ENCODE measurements at regions not wholly inside any gene's neighbourhood (a gene's known extent, or its start where the extent isn't known, plus 50 kb on each side); places are given as distances from the start of the nearest gene placed in this dataset.

DNA sequence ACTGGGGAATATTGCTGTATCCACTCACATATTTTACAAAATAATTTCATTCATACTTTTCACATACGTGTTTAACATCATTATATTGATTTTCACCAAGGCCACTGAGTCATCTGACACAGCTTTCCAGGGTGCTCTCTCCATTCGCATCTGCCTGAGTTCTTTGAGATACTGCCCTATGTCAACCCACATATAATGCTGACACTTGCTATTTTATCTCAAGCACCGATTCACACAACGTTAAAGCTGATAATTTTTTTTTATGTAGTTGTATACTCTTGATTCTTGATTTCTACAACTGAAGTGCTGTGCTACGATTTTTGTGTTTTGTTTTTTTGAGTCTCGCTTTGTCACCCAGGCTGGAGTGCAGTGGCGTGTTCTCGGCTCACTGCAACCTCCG lies 249.8 kb upstream of the CDIN1 start:
- no peak for FAIRE-seq
- no peaks in the 10 kb centered on the region for H3K9me3 ChIP-seq (ENCODE audit: low read length)
- ATAC-seq = no peak
- CTCF ChIA-PET (ENCODE audit: low intra/inter-chr PET ratio, low total read pairs) = no interaction called here
- in situ Hi-C loops (cut with HindIII; ENCODE audit: extremely low pct_ligation_motif_present, low pct_unique_long_range_greater_than_20kb) = no loop called here
- no peaks in the 10 kb centered on the region for H3K36me3 ChIP-seq (replicated peaks in 1 of 2; ENCODE audit: control insufficient read depth in 1 of 2, insufficient read depth in 2 of 2, low read length in 2 of 2)
- BruUV-seq (replicated peaks) = no TSS peak
- no peaks in the 10 kb centered on the region for H3K4me1 ChIP-seq (ENCODE audit: insufficient read depth, low read length)
- TF ChIP-seq ZSCAN9 (CRISPR knock-in tag; IDR thresholded peaks at IDR 0.05; ENCODE audit: borderline replicate concordance) (no peak), CHD2 (IDR thresholded peaks at IDR 0.05; ENCODE audit: low read depth, low read length) (no peak), ZNF768 (CRISPR knock-in tag; IDR thresholded peaks at IDR 0.05) (no peak), ZFAT (CRISPR knock-in tag; conservative IDR thresholded peaks at IDR 0.05) (no peak), ZNF441 (CRISPR knock-in tag; IDR thresholded peaks at IDR 0.05; ENCODE audit: borderline replicate concordance) (no peak), MAFF (IDR thresholded peaks at IDR 0.05; ENCODE audit: low read depth, low read length) (peak; percentile 80), ZNF367 (CRISPR knock-in tag; IDR thresholded peaks at IDR 0.05; ENCODE audit: borderline replicate concordance) (no peak), MAFK (conservative IDR thresholded peaks at IDR 0.05 in 1 of 2, IDR thresholded peaks at IDR 0.05 in 1 of 2; ENCODE audit: low read length in 2 of 2) (peak; percentile 78 to 88), ZNF337 (CRISPR knock-in tag; IDR thresholded peaks at IDR 0.05; ENCODE audit: borderline replicate concordance, low read depth) (no peak), MYPOP (CRISPR knock-in tag; IDR thresholded peaks at IDR 0.05) (no peak)
- TF ChIP-seq, protein P1, sequence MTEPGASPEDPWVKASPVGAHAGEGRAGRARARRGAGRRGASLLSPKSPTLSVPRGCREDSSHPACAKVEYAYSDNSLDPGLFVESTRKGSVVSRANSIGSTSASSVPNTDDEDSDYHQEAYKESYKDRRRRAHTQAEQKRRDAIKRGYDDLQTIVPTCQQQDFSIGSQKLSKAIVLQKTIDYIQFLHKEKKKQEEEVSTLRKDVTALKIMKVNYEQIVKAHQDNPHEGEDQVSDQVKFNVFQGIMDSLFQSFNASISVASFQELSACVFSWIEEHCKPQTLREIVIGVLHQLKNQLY (CRISPR knock-in tag; IDR thresholded peaks at IDR 0.05) = no peak
- no peak overlapping the region for H3K27ac ChIP-seq (ENCODE audit: extremely low read length, insufficient read depth, low read length)
- H3K9ac ChIP-seq (ENCODE audit: insufficient read depth, low read depth, low read length) = no peak overlapping the region
- H4K20me1 ChIP-seq (ENCODE audit: insufficient read depth, low read length) = no peaks in the 10 kb centered on the region
- peaks cover 0 to 5% of the 10 kb centered on the region in 2 experiments; a peak in 1 of 5 replicates for H3K27me3 ChIP-seq (ENCODE audit: control insufficient read depth in 1 of 2, insufficient read depth in 2 of 2, low read length in 2 of 2)
- no peak overlapping the region for H2AFZ ChIP-seq (ENCODE audit: low read length)
- no peak overlapping the region for H3K4me3 ChIP-seq (replicated peaks in 1 of 3; ENCODE audit: insufficient read depth in 1 of 3, low read depth in 2 of 3, low read length in 3 of 3)
- H3K79me2 ChIP-seq (ENCODE audit: insufficient read depth, low read length) = no peaks in the 10 kb centered on the region
- intact Hi-C loops (cut with micrococcal nuclease; ENCODE audit: unreplicated experiment) = no loop called here
- no peak overlapping the region for H3K4me2 ChIP-seq (ENCODE audit: low read depth, low read length)
- no peak for DNase-seq (ENCODE audit: low spot score)
- POLR2A ChIA-PET = no interaction called here
- WGBS (ENCODE audit: low lambda C conversion rate) = 20% methylated on average over 9 of the region's 9 CpGs

Data from HepG2 (cell line).